Thyroid gland (tissue), 4 donors: ENCODE measurements at regions not wholly inside any gene's neighbourhood (a gene's known extent, or its start where the extent isn't known, plus 50 kb on each side); places are given as distances from the start of the nearest gene placed in this dataset.

Experiments used
- POLR2A ChIP-seq, 2 donors: fragments of 450-650 bp; IDR thresholded peaks; one replicate each; pipeline ENCODE4 v1.6.1; 2017; ENCODE audit warnings: antibody characterized with exemption in 2 of 2, mild to moderate bottlenecking in 2 of 2, moderate library complexity in 1 of 2
- TF ChIP-seq, protein P1 (sequence below), 6 experiments: fragments of 200-600 bp in 3 of 6; fragments of 450-650 bp in 3 of 6; sonication (generic) in 3 of 6; IDR thresholded peaks; one replicate each; pipeline ENCODE4 v1.5.1; 2016 to 2019; ENCODE audit warnings: antibody characterized with exemption in 6 of 6, mild to moderate bottlenecking in 2 of 6, inconsistent platforms in 1 of 6, moderate library complexity in 1 of 6

DNA sequence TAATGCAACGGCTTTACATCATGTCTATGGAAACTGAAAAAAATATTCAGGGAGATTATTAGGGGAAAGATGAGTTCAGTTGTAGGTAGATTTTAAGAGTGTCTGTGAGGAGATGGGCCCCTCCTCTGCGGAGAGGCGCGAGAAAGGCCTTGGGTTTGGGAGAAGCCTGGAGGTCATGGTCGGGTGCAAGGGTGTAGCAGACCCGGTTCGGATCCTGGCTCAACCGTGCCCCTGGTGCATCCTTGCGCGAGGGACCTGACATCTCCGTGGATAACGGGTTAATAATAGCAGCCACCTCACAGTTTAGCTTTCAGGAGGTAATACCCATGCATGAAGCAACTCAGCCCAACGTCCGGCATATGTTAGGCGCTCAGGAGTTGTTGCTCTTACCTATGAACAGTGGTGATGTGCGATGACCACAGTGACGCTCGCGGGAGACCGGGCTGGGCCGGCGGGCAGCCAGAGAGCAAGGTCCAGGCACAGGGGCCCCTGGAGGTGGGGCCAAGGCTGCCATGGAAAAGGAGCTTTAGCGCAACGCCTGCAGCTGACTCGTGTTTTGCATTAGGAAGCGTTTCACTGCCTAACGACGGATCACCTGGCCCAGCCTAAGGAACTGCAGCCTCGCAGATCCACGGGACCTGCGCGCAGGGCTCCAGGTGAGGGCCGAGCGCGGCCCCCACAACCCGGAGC, 146.4 kb upstream of the ARID1B start:
- TF ChIP-seq, protein P1, sequence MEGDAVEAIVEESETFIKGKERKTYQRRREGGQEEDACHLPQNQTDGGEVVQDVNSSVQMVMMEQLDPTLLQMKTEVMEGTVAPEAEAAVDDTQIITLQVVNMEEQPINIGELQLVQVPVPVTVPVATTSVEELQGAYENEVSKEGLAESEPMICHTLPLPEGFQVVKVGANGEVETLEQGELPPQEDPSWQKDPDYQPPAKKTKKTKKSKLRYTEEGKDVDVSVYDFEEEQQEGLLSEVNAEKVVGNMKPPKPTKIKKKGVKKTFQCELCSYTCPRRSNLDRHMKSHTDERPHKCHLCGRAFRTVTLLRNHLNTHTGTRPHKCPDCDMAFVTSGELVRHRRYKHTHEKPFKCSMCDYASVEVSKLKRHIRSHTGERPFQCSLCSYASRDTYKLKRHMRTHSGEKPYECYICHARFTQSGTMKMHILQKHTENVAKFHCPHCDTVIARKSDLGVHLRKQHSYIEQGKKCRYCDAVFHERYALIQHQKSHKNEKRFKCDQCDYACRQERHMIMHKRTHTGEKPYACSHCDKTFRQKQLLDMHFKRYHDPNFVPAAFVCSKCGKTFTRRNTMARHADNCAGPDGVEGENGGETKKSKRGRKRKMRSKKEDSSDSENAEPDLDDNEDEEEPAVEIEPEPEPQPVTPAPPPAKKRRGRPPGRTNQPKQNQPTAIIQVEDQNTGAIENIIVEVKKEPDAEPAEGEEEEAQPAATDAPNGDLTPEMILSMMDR (IDR thresholded peaks at IDR 0.05): no peak
- no peak for TF ChIP-seq POLR2A (IDR thresholded peaks at IDR 0.05)
